ENCODE measurements at regions not wholly inside any gene's neighbourhood (a gene's known extent, or its start where the extent isn't known, plus 50 kb on each side); places are given as distances from the start of the nearest gene placed in this dataset.

GRCh38 chr14:85172290-85172689, 357.7 kb upstream of the FLRT2 start:
- TF ChIP-seq POLR2A (IDR thresholded peaks at IDR 0.05; ENCODE audit: low read length) (no peak), GATA1 (IDR thresholded peaks at IDR 0.05; ENCODE audit: low read depth, low read length) (no peak)

Measured in erythroblast (primary cell).